ENCODE measurements at regions not wholly inside any gene's neighbourhood (a gene's known extent, or its start where the extent isn't known, plus 50 kb on each side); places are given as distances from the start of the nearest gene placed in this dataset.

DNA sequence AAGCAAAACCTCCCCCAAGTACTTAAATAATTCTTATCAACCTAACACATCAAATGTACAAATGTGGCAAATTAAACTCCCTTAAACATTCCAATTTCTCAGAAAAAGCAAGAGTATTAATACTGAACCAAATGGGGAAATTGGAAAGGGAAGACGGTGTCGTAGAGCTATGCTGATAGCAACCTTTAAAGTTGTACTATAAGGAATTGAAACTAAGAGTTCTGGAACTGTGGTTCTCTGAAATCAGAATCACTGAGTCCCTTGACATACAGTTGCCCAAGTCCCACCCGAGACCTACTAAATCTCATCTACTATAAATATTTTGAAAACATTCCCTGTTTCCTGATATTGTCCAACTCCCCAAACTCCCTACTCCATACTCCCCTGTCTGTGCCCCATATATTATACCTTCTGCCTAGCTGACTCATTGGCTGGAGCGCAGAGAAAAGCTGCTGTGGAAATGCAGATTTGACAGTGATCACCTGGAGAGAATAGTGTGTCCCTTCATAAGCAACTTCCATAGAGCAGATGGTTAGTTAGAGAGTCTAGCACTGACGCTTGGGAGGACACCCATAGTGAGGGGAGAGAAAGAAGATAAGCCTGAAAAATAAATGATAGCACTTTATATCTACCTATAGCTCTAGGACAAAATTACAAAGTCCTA is 51.4 kb upstream of the ITM2B start:
- H3K27ac ChIP-seq, result no peak overlapping the region
- TF ChIP-seq, protein P1, sequence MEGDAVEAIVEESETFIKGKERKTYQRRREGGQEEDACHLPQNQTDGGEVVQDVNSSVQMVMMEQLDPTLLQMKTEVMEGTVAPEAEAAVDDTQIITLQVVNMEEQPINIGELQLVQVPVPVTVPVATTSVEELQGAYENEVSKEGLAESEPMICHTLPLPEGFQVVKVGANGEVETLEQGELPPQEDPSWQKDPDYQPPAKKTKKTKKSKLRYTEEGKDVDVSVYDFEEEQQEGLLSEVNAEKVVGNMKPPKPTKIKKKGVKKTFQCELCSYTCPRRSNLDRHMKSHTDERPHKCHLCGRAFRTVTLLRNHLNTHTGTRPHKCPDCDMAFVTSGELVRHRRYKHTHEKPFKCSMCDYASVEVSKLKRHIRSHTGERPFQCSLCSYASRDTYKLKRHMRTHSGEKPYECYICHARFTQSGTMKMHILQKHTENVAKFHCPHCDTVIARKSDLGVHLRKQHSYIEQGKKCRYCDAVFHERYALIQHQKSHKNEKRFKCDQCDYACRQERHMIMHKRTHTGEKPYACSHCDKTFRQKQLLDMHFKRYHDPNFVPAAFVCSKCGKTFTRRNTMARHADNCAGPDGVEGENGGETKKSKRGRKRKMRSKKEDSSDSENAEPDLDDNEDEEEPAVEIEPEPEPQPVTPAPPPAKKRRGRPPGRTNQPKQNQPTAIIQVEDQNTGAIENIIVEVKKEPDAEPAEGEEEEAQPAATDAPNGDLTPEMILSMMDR (conservative IDR thresholded peaks at IDR 0.05), result no peak

DNA sequence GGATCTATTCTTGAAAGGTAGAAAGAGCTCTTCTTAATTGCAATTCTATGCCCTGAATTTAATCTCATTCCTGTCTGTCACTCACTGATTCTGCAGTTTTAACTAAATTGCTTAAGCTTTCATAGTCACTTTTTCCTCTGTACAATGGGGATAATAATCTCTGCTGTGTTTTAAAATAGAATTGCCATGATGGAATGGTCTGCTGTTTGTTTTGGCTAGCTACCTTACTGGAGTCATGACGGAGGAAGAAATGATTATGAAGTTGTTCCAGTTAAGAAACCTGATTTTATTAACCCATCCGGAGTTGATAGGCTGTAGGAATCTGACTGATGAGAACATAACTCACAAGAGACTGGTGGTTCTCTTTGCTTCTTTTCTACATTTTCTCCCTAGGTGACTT is 54.9 kb upstream of the ITM2B start:
- H3K27ac ChIP-seq, result no peak overlapping the region
- TF ChIP-seq, protein P1 (conservative IDR thresholded peaks at IDR 0.05), result no peak

DNA sequence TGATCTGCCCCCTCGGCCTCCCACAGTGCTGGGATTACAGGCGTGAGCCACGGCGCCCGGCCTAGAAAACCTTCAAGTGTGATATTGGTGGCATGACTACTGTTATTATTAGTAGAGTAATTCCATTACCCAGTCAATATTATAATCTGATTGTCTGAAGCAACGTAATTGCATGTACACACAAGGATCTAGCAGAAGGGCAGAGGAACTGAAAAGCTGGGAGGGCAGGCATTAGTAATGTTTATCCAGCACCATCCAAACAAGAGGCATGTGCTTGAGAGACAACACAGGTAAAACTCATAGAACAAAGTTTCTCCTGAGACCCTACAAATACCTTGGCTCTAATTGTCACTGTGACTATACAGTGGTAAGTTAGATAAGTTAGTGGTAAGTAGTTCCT is 56.2 kb upstream of the ITM2B start:
- TF ChIP-seq, protein P1 (conservative IDR thresholded peaks at IDR 0.05), result no peak
- H3K27ac ChIP-seq, result no peak overlapping the region

DNA sequence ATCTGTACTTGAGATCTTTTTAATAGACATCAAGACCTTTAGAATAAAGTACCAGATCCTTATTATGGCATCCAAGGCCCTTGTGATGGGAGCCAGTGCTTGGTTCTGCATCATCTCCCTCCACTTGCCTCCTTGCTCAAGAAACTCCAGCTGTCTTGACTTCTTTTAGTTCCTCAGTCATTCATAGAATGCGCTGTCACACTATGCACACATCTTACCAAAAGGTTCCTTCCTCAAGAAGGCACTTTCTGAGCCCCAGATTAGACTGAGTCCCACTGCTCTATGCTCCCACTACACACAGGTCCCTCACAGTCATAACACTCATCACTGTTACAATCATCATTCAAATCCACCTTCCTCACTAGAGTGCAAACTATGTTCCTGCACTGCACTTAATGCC is 57.8 kb upstream of the ITM2B start:
- no peak overlapping the region for H3K27ac ChIP-seq
- TF ChIP-seq, protein P1 (conservative IDR thresholded peaks at IDR 0.05), result no peak

DNA sequence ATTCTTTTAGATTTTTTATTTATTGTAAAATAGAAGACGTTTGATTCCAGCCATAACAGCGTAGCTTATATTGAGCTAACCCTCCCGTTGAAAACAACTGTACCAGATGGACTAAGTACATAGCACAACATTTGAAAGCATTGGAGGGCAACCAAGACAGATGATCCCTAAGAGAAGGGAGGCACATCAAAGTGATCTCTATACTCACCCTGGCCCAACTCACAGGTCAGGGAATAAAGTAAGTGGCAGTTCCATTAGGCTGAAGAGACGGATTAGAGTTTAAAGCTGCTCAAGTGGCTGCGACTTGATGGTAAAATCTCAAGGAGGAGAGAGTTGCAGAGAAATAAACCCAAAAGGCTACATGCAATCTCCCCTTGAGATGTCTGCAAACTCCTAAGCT is 65.1 kb upstream of the ITM2B start:
- no peak overlapping the region for H3K27ac ChIP-seq
- TF ChIP-seq, protein P1 (conservative IDR thresholded peaks at IDR 0.05), result no peak

DNA sequence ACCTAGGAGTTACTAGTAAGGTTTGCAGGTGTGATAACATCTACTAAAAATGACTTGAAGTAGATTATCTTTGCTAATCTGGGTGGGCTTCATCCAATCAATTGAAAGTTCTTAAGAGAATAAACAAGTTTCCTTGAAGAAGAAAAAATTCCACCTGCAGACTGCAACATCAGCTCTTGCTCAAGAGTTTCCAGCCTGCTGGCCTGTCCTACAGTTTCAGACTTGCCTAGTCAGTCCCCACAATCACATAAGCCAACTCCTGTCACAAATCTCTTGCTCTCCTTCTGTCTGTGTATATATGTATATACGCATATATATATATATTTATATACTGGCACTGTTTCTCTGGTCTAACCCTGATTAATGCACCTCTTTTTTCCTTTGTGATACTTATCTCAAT is 67.3 kb upstream of the ITM2B start:
- H3K27ac ChIP-seq, result no peak overlapping the region
- TF ChIP-seq, protein P1 (conservative IDR thresholded peaks at IDR 0.05), result no peak

DNA sequence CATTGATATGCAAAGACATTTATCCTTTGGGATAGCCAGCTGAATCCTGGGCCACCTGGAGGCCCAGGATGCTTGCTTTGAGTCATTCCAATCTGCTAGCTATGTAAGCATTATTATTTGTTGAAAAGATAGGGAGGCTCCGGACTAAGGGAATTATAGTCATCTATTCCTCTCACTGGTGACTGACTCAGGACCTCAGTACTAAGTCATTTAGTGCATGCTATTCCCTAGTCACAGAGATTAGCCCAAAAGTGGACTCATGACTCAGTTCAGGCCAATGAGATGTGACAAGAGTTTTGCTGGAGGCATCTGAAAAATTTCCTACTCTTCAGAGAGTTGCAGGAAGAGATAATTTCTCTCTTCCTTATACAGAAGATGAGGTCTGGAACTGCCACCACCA is 67.9 kb upstream of the ITM2B start:
- no peak overlapping the region for H3K27ac ChIP-seq
- TF ChIP-seq, protein P1 (conservative IDR thresholded peaks at IDR 0.05), result no peak

Measured in VCaP (cell line).